ENCODE measurements at regions not wholly inside any gene's neighbourhood (a gene's known extent, or its start where the extent isn't known, plus 50 kb on each side); places are given as distances from the start of the nearest gene placed in this dataset.
"Not testable (repeated sequence)": the region's sequence is repeated elsewhere in the genome, so short reads cannot be mapped to it uniquely, and the experiment has no call there.

GRCh38 chr3:174457758-174458157, 401.4 kb upstream of the NAALADL2 start:
- no peak for DNase-seq (ENCODE audit: low read depth in 2 of 2)

- DNase-seq (ENCODE audit: low read depth in 2 of 2), result no peak
Measured at GRCh38 chr3:174460831-174461230, 398.3 kb upstream of the NAALADL2 start.

- no peak for DNase-seq (ENCODE audit: low read depth in 2 of 2)
Measured at GRCh38 chr3:174462916-174463315, 396.2 kb upstream of the NAALADL2 start.

- no peak for DNase-seq (ENCODE audit: low read depth in 2 of 2)
Measured at GRCh38 chr3:174465177-174465576, 394.0 kb upstream of the NAALADL2 start.

GRCh38 chr3:174466471-174467054, 392.6 kb upstream of the NAALADL2 start:
- no peak for DNase-seq (ENCODE audit: low read depth in 2 of 2)

GRCh38 chr3:174477491-174477890, 381.6 kb upstream of the NAALADL2 start:
- DNase-seq (ENCODE audit: low read depth in 2 of 2), result no peak

- no peak for DNase-seq (ENCODE audit: low read depth in 2 of 2)
Measured at GRCh38 chr3:174480767-174481166, 378.4 kb upstream of the NAALADL2 start.

GRCh38 chr3:174482541-174482940, 376.6 kb upstream of the NAALADL2 start:
- DNase-seq (ENCODE audit: low read depth in 2 of 2), result no peak

GRCh38 chr3:174483254-174483653, 375.9 kb upstream of the NAALADL2 start:
- DNase-seq (ENCODE audit: low read depth in 2 of 2), result no peak

- DNase-seq (ENCODE audit: low read depth in 2 of 2), result not testable (repeated sequence)
Measured at GRCh38 chr3:174483856-174484255, 375.3 kb upstream of the NAALADL2 start.

GRCh38 chr3:174488527-174488926, 370.6 kb upstream of the NAALADL2 start:
- no peak for DNase-seq (ENCODE audit: low read depth in 2 of 2)

- no peak for DNase-seq (ENCODE audit: low read depth in 2 of 2)
Measured at GRCh38 chr3:174495311-174495710, 363.8 kb upstream of the NAALADL2 start.

GRCh38 chr3:174495928-174496327, 363.2 kb upstream of the NAALADL2 start:
- DNase-seq (ENCODE audit: low read depth in 2 of 2), result no peak

- no peak for DNase-seq (ENCODE audit: low read depth in 2 of 2)
Measured at GRCh38 chr3:174498638-174499037, 360.5 kb upstream of the NAALADL2 start.

GRCh38 chr3:174505266-174505665, 353.9 kb upstream of the NAALADL2 start:
- DNase-seq (ENCODE audit: low read depth in 2 of 2), result no peak

GRCh38 chr3:174524203-174524602, 334.9 kb upstream of the NAALADL2 start:
- no peak for DNase-seq (ENCODE audit: low read depth in 2 of 2)

- no peak for DNase-seq (ENCODE audit: low read depth in 2 of 2)
Measured at GRCh38 chr3:174529298-174529697, 329.8 kb upstream of the NAALADL2 start.

GRCh38 chr3:174531262-174531982, 327.7 kb upstream of the NAALADL2 start:
- DNase-seq (ENCODE audit: low read depth in 2 of 2), result no peak

GRCh38 chr3:174532216-174532615, 326.9 kb upstream of the NAALADL2 start:
- DNase-seq (ENCODE audit: low read depth in 2 of 2), result no peak

GRCh38 chr3:174532776-174533175, 326.4 kb upstream of the NAALADL2 start:
- no peak for DNase-seq (ENCODE audit: low read depth in 2 of 2)

GRCh38 chr3:174533286-174533685, 325.8 kb upstream of the NAALADL2 start:
- DNase-seq (ENCODE audit: low read depth in 2 of 2), result no peak

GRCh38 chr3:174536319-174536718, 322.8 kb upstream of the NAALADL2 start:
- DNase-seq (ENCODE audit: low read depth in 2 of 2), result no peak

- no peak for DNase-seq (ENCODE audit: low read depth in 2 of 2)
Measured at GRCh38 chr3:174538151-174538550, 321.0 kb upstream of the NAALADL2 start.

Data from stimulated activated CD8-positive, alpha-beta memory T cell treated with anti-CD3 and anti-CD28 coated beads, Interleukin-2, amount 100 ng/mL, for 1 hour (primary cell).